K562 (cell line): ENCODE measurements at regions not wholly inside any gene's neighbourhood (a gene's known extent, or its start where the extent isn't known, plus 50 kb on each side); places are given as distances from the start of the nearest gene placed in this dataset.

Source experiments
- ATAC-seq: fragments of 200-7000 bp; cut with Tn5 transposase; 3 replicates; pipeline ENCODE4 v1.9.1; 2020; ENCODE audit warnings: moderate library complexity
- BruUV-seq: library from RNA; stranded (reverse); fragments of 400-500 nt; replicated peaks from 2 replicates; lab custom pipeline; 2021; lab: Mats Ljungman, UMichigan
- CTCF ChIA-PET: fragments of 300-600 bp; formaldehyde crosslinking; extraction: SDS; loops from one replicate; lab custom pipeline; 2021; ENCODE audit warnings: low intra/inter-chr PET ratio; lab: Yijun Ruan, JAX
- POLR2A ChIA-PET: fragments of 300-600, 350-650 bp; sonication (Branson Sonifier 250); formaldehyde crosslinking; extraction: SDS; loops from one replicate; lab custom pipeline; 2021; ENCODE audit warnings: antibody characterized with exemption, inconsistent platforms; lab: Yijun Ruan, JAX
- DNase-seq, 4 experiments: peaks; one replicate each; pipeline versions ENCODE4 v3.0.0 to v3.0.0-alpha.2; 2011 to 2018; ENCODE audit warnings: low spot score in 3 of 4, mixed read lengths in 3 of 4; ENCODE audit errors: extremely low read depth in 1 of 4
- FAIRE-seq: peaks from 2 replicates; lab custom pipeline; 2011; peaks lifted over from hg19 to GRCh38; lab: Jason Lieb, UNC
- H2AFZ ChIP-seq: 2 replicates; pipeline ENCODE4 v1.6.0; 2011; ENCODE audit warnings: low read depth, low read length, control low read depth, inconsistent platforms
- H3K27ac ChIP-seq: fragments of 200-600 bp; 3 replicates; pipeline ENCODE4 v1.8.0; 2011; ENCODE audit warnings: low read depth, mild to moderate bottlenecking, control low read depth, inconsistent platforms, low read length, moderate library complexity, mixed read lengths; ENCODE audit errors: extremely low read depth
- H3K27me3 ChIP-seq, 2 experiments: fragments of 300-600 bp in 1 of 2; 2 replicates in 1 of 2; 3 replicates in 1 of 2; pipeline versions ENCODE4 v1.6.0 to v1.8.0; 2011; ENCODE audit warnings: inconsistent platforms in 2 of 2, low read length in 2 of 2, mild to moderate bottlenecking in 1 of 2, mixed read lengths in 1 of 2, moderate library complexity in 1 of 2; ENCODE audit not compliant: control insufficient read depth in 2 of 2, insufficient read depth in 2 of 2
- H3K36me3 ChIP-seq: fragments of 300-600 bp; 3 replicates; pipeline ENCODE4 v1.8.0; 2011; ENCODE audit warnings: mild to moderate bottlenecking, low read length, inconsistent platforms; ENCODE audit not compliant: control insufficient read depth, insufficient read depth
- H3K4me1 ChIP-seq, 2 experiments: fragments of 200-600 bp in 1 of 2; replicated peaks in 1 of 2; 2 replicates in 1 of 2; 3 replicates in 1 of 2; pipeline versions ENCODE4 v1.5.1 to v1.8.0; 2011; ENCODE audit warnings: inconsistent platforms in 2 of 2, low read length in 2 of 2, mild to moderate bottlenecking in 1 of 2, mixed read lengths in 1 of 2, moderate library complexity in 1 of 2; ENCODE audit not compliant: control insufficient read depth in 2 of 2, insufficient read depth in 2 of 2
- H3K4me2 ChIP-seq: 2 replicates; pipeline ENCODE4 v1.6.1; 2011; ENCODE audit warnings: low read length, control low read depth, inconsistent platforms, mixed read lengths; ENCODE audit not compliant: insufficient read depth
- H3K4me3 ChIP-seq: fragments of 200-600 bp; sonication (generic), shearing (Covaris generic); 2 replicates; pipeline ENCODE4 v1.5.1; 2016; ENCODE audit warnings: control low read depth, inconsistent platforms
- H3K79me2 ChIP-seq: fragments of 200-600 bp; 3 replicates; pipeline ENCODE4 v1.8.0; 2011; ENCODE audit warnings: low read length, inconsistent platforms; ENCODE audit not compliant: control insufficient read depth, insufficient read depth
- H3K9ac ChIP-seq, 2 experiments: 2 replicates each; pipeline versions ENCODE4 v1.6.0 to v1.6.1; 2011; ENCODE audit warnings: low read depth in 2 of 2, low read length in 2 of 2, control low read depth in 1 of 2, inconsistent platforms in 1 of 2, mild to moderate bottlenecking in 1 of 2, mixed read lengths in 1 of 2; ENCODE audit not compliant: insufficient read depth in 1 of 2
- H3K9me1 ChIP-seq: one replicate; pipeline ENCODE4 v1.6.0; 2011; ENCODE audit warnings: inconsistent platforms, mild to moderate bottlenecking, low read length, moderate library complexity; ENCODE audit not compliant: control insufficient read depth, insufficient read depth
- H3K9me3 ChIP-seq: replicated peaks from 2 replicates; pipeline ENCODE4 v1.5.1; 2011; ENCODE audit warnings: low read depth, low read length, inconsistent platforms; ENCODE audit not compliant: control insufficient read depth, insufficient read depth
- H4K20me1 ChIP-seq: replicated peaks from 2 replicates; pipeline ENCODE4 v1.6.1; 2011; ENCODE audit warnings: low read length, inconsistent platforms, mixed read lengths; ENCODE audit not compliant: control insufficient read depth, insufficient read depth
- GTF2E2 ChIP-seq: fragments of 200-800 bp; sonication (Bioruptor generic); IDR thresholded peaks from 2 replicates; pipeline ENCODE4 v1.6.1; 2016; ENCODE audit warnings: missing genetic modification characterization, missing compliant biosample characterization
- RFX5 ChIP-seq: IDR thresholded peaks from 2 replicates; pipeline ENCODE4 v1.6.1; 2011; ENCODE audit warnings: low read depth, mild to moderate bottlenecking, improper control_type of control experiment, low read length
- TBP ChIP-seq: optimal IDR thresholded peaks from 2 replicates; pipeline ENCODE3; 2011; ENCODE audit warnings: low read depth, low read length, improper control_type of control experiment
- WGBS: fragments of 100-300 bp; shearing (Covaris generic); methylation state at CpG from one replicate; pipeline ENCODE4 v1.1.6; 2016; ENCODE audit warnings: low coverage, mixed read lengths; ENCODE audit not compliant: insufficient coverage; ENCODE audit errors: missing lambda C conversion rate; 5-methylcytosine and 5-hydroxymethylcytosine counted together
- in situ Hi-C: fragments of 300-500 bp; cut with MboI; formaldehyde crosslinking; loops from 4 replicates; pipeline ENCODE4 v1.15.0; 2018; ENCODE audit warnings: inconsistent platforms, mixed read lengths
- intact Hi-C: fragments of 100-400 bp; cut with micrococcal nuclease; formaldehyde crosslinking; loops from 2 replicates; pipeline ENCODE4 v1.14.2; 2022
- TF ChIP-seq, protein P1 (sequence below): fragments of 450-650 bp; IDR thresholded peaks from 2 replicates; pipeline ENCODE4 v1.6.1; 2016
- TF ChIP-seq, protein P2 (sequence below): fragments of 250-450 bp; sonication (Bioruptor Pico); IDR thresholded peaks from 2 replicates; pipeline ENCODE4 v1.8.0; 2022; ENCODE audit warnings: inconsistent platforms
- TF ChIP-seq, protein P3 (sequence below): sonication (generic); formaldehyde crosslinking; IDR thresholded peaks from 2 replicates; pipeline ENCODE4 v1.9.0; 2022; ENCODE audit warnings: mild to moderate bottlenecking, missing genetic modification reagents

DNA sequence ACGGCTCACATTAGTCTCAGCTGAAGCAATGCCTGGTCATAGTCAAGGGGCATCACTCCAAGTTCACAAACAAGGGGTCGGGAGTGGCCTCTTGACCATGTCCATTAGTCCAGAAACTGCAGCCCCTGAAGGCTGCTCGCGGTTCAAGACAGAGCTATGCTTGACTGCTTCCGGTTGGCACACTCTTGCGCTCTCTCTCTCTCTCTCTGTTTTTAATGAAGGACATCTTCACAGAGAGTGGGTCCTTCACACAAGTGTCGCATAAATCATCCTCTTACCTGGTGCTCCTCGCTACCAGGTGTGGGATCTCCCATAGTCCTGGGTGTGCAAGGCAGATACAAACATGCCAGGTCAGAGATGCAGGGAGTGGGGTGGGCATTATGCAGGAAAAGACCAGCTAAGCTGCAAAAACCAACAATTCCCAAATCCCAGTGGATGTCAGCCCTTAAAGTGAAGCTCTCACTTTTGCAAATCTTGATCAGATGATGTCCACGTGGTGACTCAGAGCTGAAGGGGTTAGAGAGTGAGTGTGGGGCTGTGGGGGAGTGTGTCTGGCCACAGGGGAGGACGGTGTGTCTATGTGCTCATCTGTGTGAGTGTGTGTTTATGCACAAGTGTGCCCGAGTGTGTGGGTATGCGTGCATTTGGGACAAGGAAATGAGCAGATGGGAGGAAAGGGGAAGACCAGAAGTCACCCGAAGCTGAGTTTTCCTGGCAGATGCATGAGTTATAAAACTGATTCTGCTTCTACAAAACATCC is 83.7 kb upstream of the PPP2R2D start:
- ChIA-PET CTCF (no interaction called here), POLR2A (no interaction called here)
- FAIRE-seq: no peak
- intact Hi-C loops: no loop called here
- H3K9me3 ChIP-seq: no peaks in the 10 kb centered on the region
- no peaks in the 10 kb centered on the region for H4K20me1 ChIP-seq
- no peak overlapping the region for H3K4me2 ChIP-seq
- H3K36me3 ChIP-seq: no peaks in the 10 kb centered on the region
- BruUV-seq: no TSS peak
- no peak overlapping the region for H3K4me3 ChIP-seq
- no peak overlapping the region for H3K27ac ChIP-seq
- no peak overlapping the region for H2AFZ ChIP-seq
- in situ Hi-C loops: no loop called here
- H3K9ac ChIP-seq: no peak overlapping the region
- TF ChIP-seq, protein P1, sequence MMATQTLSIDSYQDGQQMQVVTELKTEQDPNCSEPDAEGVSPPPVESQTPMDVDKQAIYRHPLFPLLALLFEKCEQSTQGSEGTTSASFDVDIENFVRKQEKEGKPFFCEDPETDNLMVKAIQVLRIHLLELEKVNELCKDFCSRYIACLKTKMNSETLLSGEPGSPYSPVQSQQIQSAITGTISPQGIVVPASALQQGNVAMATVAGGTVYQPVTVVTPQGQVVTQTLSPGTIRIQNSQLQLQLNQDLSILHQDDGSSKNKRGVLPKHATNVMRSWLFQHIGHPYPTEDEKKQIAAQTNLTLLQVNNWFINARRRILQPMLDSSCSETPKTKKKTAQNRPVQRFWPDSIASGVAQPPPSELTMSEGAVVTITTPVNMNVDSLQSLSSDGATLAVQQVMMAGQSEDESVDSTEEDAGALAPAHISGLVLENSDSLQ: no peak
- TF ChIP-seq, protein P2, sequence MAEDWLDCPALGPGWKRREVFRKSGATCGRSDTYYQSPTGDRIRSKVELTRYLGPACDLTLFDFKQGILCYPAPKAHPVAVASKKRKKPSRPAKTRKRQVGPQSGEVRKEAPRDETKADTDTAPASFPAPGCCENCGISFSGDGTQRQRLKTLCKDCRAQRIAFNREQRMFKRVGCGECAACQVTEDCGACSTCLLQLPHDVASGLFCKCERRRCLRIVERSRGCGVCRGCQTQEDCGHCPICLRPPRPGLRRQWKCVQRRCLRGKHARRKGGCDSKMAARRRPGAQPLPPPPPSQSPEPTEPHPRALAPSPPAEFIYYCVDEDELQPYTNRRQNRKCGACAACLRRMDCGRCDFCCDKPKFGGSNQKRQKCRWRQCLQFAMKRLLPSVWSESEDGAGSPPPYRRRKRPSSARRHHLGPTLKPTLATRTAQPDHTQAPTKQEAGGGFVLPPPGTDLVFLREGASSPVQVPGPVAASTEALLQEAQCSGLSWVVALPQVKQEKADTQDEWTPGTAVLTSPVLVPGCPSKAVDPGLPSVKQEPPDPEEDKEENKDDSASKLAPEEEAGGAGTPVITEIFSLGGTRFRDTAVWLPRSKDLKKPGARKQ (CRISPR knock-in tag): no peak
- no peak for TF ChIP-seq GTF2E2 (tag)
- no peak for TF ChIP-seq TBP
- TF ChIP-seq RFX5: no peak
- TF ChIP-seq, protein P3, sequence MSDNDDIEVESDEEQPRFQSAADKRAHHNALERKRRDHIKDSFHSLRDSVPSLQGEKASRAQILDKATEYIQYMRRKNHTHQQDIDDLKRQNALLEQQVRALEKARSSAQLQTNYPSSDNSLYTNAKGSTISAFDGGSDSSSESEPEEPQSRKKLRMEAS: no peak
- TF ChIP-seq, all 486 proteins: peak for 0
- Histone ChIP-seq H3K27me3 (peaks cover 5 to 70% of the 10 kb centered on the region in 2 experiments; a peak in 3 of 5 replicates), H3K79me2 (no peaks in the 10 kb centered on the region), H3K9me1 (no peaks in the 10 kb centered on the region), H3K4me1 (0 out of 5 replicates have a peak, but pooled peaks cover 0 to 4% of the 10 kb centered on the region in 2 experiments)
- DNase-seq (no peak), ATAC-seq (no peak)
- 0% methylated on average over 6 of the region's 13 CpGs for WGBS
